Uterus (tissue), 3 donors: ENCODE measurements at regions not wholly inside any gene's neighbourhood (a gene's known extent, or its start where the extent isn't known, plus 50 kb on each side); places are given as distances from the start of the nearest gene placed in this dataset. TPM values are rescaled to one million over a fixed set of nuclear protein-coding genes. Genes with fewer than 3 reads are reported as not detected.
"Not testable (repeated sequence)": the region's sequence is repeated elsewhere in the genome, so short reads cannot be mapped to it uniquely, and the experiment has no call there.

Experiments used
- DNase-seq, 2 donors: peaks; one replicate each; pipeline ENCODE4 v3.0.0-alpha.2; 2019 to 2020
- H3K27ac ChIP-seq, 2 donors: fragments of 200-600 bp; sonication (generic); 1 replicate in 1 of 2; 2 replicates in 1 of 2; pipeline ENCODE4 v1.5.1; 2016 to 2018
- H3K27me3 ChIP-seq, 2 donors: fragments of 200-600 bp; sonication (generic); one replicate each; pipeline ENCODE4 v1.5.1; 2018 to 2019; ENCODE audit warnings: control low read depth in 1 of 2
- H3K36me3 ChIP-seq, 2 donors: fragments of 200-600 bp; sonication (generic); one replicate each; pipeline ENCODE4 v1.5.1; 2019; ENCODE audit warnings: control low read depth in 1 of 2
- H3K4me1 ChIP-seq, 2 donors: fragments of 200-600 bp; sonication (generic); one replicate each; pipeline ENCODE4 v1.5.1; 2018 to 2019; ENCODE audit warnings: control low read depth in 1 of 2
- H3K4me3 ChIP-seq, 2 donors: fragments of 200-600 bp; sonication (generic); 1 replicate in 1 of 2; 2 replicates in 1 of 2; pipeline ENCODE4 v1.5.1; 2018 to 2019; ENCODE audit warnings: mild to moderate bottlenecking in 1 of 2
- H3K9me3 ChIP-seq, 2 donors: fragments of 200-600 bp; sonication (generic); one replicate each; pipeline ENCODE4 v1.5.1; 2019; ENCODE audit warnings: control low read depth in 1 of 2
- intact Hi-C: fragments of 100-400 bp; cut with DNase I; formaldehyde crosslinking; loops from one replicate; pipeline ENCODE4 v1.15.1; 2023; ENCODE audit warnings: low total_unique reads
- small RNA-seq: library from RNA; depleted of rRNA; stranded (forward); fragments of <200 nt; gene quantifications from one replicate; pipeline ENCODE3, GENCODE V24; 2016
- donor health status: DM: yes; HTN: yes; CAD: no.

- DNase-seq, intact Hi-C loops, H3K27ac ChIP-seq, H3K4me1 ChIP-seq, H3K4me3 ChIP-seq, H3K36me3 ChIP-seq, H3K27me3 ChIP-seq, H3K9me3 ChIP-seq: not testable (repeated sequence)
Measured at GRCh38 chr4:118634126-118634875, 50.9 kb upstream of the METTL14 start.

Small RNA genes in the stretch of these regions (small RNA-seq; reads per million reads assigned to genes)
- not detected for gene AC092670.1
- gene RNU6-1054P = not detected
